ENCODE measurements at regions not wholly inside any gene's neighbourhood (a gene's known extent, or its start where the extent isn't known, plus 50 kb on each side); places are given as distances from the start of the nearest gene placed in this dataset.

GRCh38 chr7:63067897-63068585 is 930.6 kb upstream of the ZNF722 start:
- no peak for FAIRE-seq
- H2AFZ ChIP-seq (ENCODE audit: low read depth, low read length): no peak overlapping the region
- H3K36me3 ChIP-seq (ENCODE audit: control insufficient read depth in 2 of 2, extremely low read depth in 1 of 2, insufficient read depth in 2 of 2, low read length in 2 of 2): no peaks in the 10 kb centered on the region
- POLR2A ChIA-PET: no interaction called here
- no peaks in the 10 kb centered on the region for H4K20me1 ChIP-seq (replicated peaks; ENCODE audit: control insufficient read depth, extremely low read depth, insufficient read depth, low read length)
- H3K27me3 ChIP-seq (ENCODE audit: control insufficient read depth in 2 of 2, insufficient read depth in 2 of 2, low read length in 2 of 2): no peaks in the 10 kb centered on the region
- no peak overlapping the region for H3K4me2 ChIP-seq (ENCODE audit: insufficient read depth, low read length)
- no peaks in the 10 kb centered on the region for H3K9me3 ChIP-seq (replicated peaks; ENCODE audit: control insufficient read depth, insufficient read depth, low read length)
- no TSS peak for BruUV-seq (replicated peaks)
- H3K4me3 ChIP-seq (replicated peaks in 1 of 3; ENCODE audit: insufficient read depth in 1 of 3, low read depth in 1 of 3, low read length in 3 of 3): no peak overlapping the region
- TF ChIP-seq POLR2AphosphoS5 (IDR thresholded peaks at IDR 0.05; ENCODE audit: insufficient read depth, low read depth, low read length): no peak
- TF ChIP-seq EZH2 (IDR thresholded peaks at IDR 0.05; ENCODE audit: borderline replicate concordance, low read depth, low read length, severe bottlenecking): no peak
- no peak for TF ChIP-seq MYC (IDR thresholded peaks at IDR 0.05; ENCODE audit: low read depth, low read length)
- TF ChIP-seq GATA2 (IDR thresholded peaks at IDR 0.05; ENCODE audit: insufficient read depth, insufficient read length, low read depth, low read length): no peak
- TF ChIP-seq MAX (IDR thresholded peaks at IDR 0.05; ENCODE audit: insufficient read depth, insufficient read length): no peak
- no peak for TF ChIP-seq CTCF (IDR thresholded peaks at IDR 0.05; ENCODE audit: extremely low read depth in 1 of 2, insufficient read depth in 1 of 2, low read depth in 1 of 2, low read length in 2 of 2)
- TF ChIP-seq FOS (IDR thresholded peaks at IDR 0.05; ENCODE audit: borderline replicate concordance, insufficient read depth, low read length): no peak
- TF ChIP-seq JUN (IDR thresholded peaks at IDR 0.05; ENCODE audit: borderline replicate concordance, insufficient read depth, insufficient read length, low read depth): no peak
- no peak for TF ChIP-seq POLR2A (IDR thresholded peaks at IDR 0.05; ENCODE audit: low read depth, low read length)
- no peaks in the 10 kb centered on the region for H3K79me2 ChIP-seq (ENCODE audit: control insufficient read depth, insufficient read depth, low read length)
- no peak overlapping the region for H3K27ac ChIP-seq (ENCODE audit: insufficient read depth, low read depth, low read length)
- DNase-seq (ENCODE audit: low read depth, low spot score): no peak
- no peaks in the 10 kb centered on the region for H3K9me1 ChIP-seq (replicated peaks; ENCODE audit: control insufficient read depth, extremely low read depth, insufficient read depth, low read length)
- dilution Hi-C loops (cut with MboI; ENCODE audit: extremely low pct_ligation_motif_present, low sequenced_read_pairs): no loop called here
- no peak overlapping the region for H3K9ac ChIP-seq (replicated peaks; ENCODE audit: extremely low read depth, insufficient read depth, low read length)
- CTCF ChIA-PET: no interaction called here
- H3K4me1 ChIP-seq (ENCODE audit: control insufficient read depth, extremely low read depth, insufficient read depth, low read length): no peaks in the 10 kb centered on the region
- intact Hi-C loops (cut with micrococcal nuclease): no loop called here

All from endothelial cell of umbilical vein (primary cell).